Panc1 (cell line): ENCODE measurements at regions not wholly inside any gene's neighbourhood (a gene's known extent, or its start where the extent isn't known, plus 50 kb on each side); places are given as distances from the start of the nearest gene placed in this dataset.

ENCODE experiments used
- POLR2AphosphoS5 ChIP-seq: IDR thresholded peaks from 2 replicates; pipeline ENCODE4 v1.6.1; 2012; ENCODE audit warnings: mild to moderate bottlenecking, low read depth, low read length, moderate library complexity
- TCF7L2 ChIP-seq: IDR thresholded peaks from 2 replicates; pipeline ENCODE4 v1.6.1; 2011; ENCODE audit warnings: mild to moderate bottlenecking, low read depth, low read length, inconsistent platforms
- TF ChIP-seq, protein P1 (sequence below): fragments of 450-650 bp; IDR thresholded peaks from 2 replicates; pipeline ENCODE4 v1.5.1; 2017; ENCODE audit warnings: mild to moderate bottlenecking

DNA sequence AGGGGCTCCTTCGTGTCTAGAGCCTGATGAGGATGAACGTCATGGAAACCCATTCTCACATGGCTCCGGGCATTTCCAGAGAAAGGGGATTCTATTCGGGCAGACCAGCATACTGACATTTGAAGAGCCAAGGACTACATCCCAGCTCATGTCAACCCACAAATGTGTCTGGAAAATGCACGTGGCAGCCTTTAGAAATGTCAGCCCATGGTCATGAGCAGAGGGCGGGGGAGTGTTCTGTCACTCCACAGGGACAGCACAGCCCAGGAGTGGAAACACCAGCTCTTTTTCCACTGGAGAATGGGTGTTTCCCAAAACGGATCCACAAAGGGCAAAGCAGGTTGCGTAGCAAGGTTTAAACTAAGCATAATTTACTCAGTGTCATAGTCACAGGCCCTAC, 207.0 kb downstream of the BCOR start:
- TF ChIP-seq, protein P1, sequence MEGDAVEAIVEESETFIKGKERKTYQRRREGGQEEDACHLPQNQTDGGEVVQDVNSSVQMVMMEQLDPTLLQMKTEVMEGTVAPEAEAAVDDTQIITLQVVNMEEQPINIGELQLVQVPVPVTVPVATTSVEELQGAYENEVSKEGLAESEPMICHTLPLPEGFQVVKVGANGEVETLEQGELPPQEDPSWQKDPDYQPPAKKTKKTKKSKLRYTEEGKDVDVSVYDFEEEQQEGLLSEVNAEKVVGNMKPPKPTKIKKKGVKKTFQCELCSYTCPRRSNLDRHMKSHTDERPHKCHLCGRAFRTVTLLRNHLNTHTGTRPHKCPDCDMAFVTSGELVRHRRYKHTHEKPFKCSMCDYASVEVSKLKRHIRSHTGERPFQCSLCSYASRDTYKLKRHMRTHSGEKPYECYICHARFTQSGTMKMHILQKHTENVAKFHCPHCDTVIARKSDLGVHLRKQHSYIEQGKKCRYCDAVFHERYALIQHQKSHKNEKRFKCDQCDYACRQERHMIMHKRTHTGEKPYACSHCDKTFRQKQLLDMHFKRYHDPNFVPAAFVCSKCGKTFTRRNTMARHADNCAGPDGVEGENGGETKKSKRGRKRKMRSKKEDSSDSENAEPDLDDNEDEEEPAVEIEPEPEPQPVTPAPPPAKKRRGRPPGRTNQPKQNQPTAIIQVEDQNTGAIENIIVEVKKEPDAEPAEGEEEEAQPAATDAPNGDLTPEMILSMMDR, result no peak
- TF ChIP-seq TCF7L2, result no peak
- no peak for TF ChIP-seq POLR2AphosphoS5
